Stimulated activated CD4-positive, alpha-beta T cell treated with anti-CD3 and anti-CD28 coated beads, TNF-alpha, amount 100 ng/mL, for 1 hour (primary cell): ENCODE measurements at regions not wholly inside any gene's neighbourhood (a gene's known extent, or its start where the extent isn't known, plus 50 kb on each side); places are given as distances from the start of the nearest gene placed in this dataset.

ENCODE experiments used
- DNase-seq, 3 donors: peaks; one replicate each; pipeline ENCODE4 v3.0.0-alpha.2; 2020; ENCODE audit warnings: low read depth in 3 of 3, low spot score in 1 of 3

GRCh38 chr17:77266891-77267341, 126.1 kb downstream of the SEC14L1 start:
- DNase-seq: no peak

- DNase-seq: no peak
Measured at GRCh38 chr17:77269696-77270681, 129.2 kb downstream of the SEC14L1 start.

- no peak for DNase-seq
Measured at GRCh38 chr17:77271411-77271810, 130.6 kb downstream of the SEC14L1 start.

GRCh38 chr17:77273397-77274085, 132.8 kb downstream of the SEC14L1 start:
- no peak for DNase-seq

GRCh38 chr17:77274096-77274845, 133.5 kb downstream of the SEC14L1 start:
- DNase-seq: no peak

- DNase-seq: no peak
Measured at GRCh38 chr17:77279448-77280303, 138.9 kb downstream of the SEC14L1 start.

GRCh38 chr17:77280304-77281121, 139.7 kb downstream of the SEC14L1 start:
- no peak for DNase-seq

GRCh38 chr17:77281122-77281903, 140.5 kb downstream of the SEC14L1 start:
- peak; percentile 21 to 41 (median 30) for DNase-seq

- no peak for DNase-seq
Measured at GRCh38 chr17:77281904-77282367, 141.2 kb downstream of the SEC14L1 start.

GRCh38 chr17:77282524-77283515, 142.1 kb downstream of the SEC14L1 start:
- DNase-seq: no peak

GRCh38 chr17:77284023-77284617, 143.4 kb downstream of the SEC14L1 start:
- DNase-seq: no peak

GRCh38 chr17:77285594-77286390, 145.0 kb downstream of the SEC14L1 start:
- DNase-seq: no peak

- no peak for DNase-seq
Measured at GRCh38 chr17:77286391-77286640, 145.5 kb downstream of the SEC14L1 start.

GRCh38 chr17:77286641-77287431, 146.1 kb downstream of the SEC14L1 start:
- no peak for DNase-seq

GRCh38 chr17:77287432-77288068, 146.8 kb downstream of the SEC14L1 start:
- no peak for DNase-seq
